HEK293 (cell line): ENCODE measurements at regions not wholly inside any gene's neighbourhood (a gene's known extent, or its start where the extent isn't known, plus 50 kb on each side); places are given as distances from the start of the nearest gene placed in this dataset.

ENCODE experiments used
- CTCF ChIA-PET: fragments of 350-600 bp; formaldehyde crosslinking; extraction: SDS; loops from one replicate; lab custom pipeline; 2021; ENCODE audit warnings: antibody characterized with exemption; lab: Yijun Ruan, JAX
- POLR2A ChIA-PET: fragments of 300-600 bp; formaldehyde crosslinking; extraction: SDS; loops from one replicate; lab custom pipeline; 2020; ENCODE audit warnings: antibody characterized with exemption, inconsistent platforms; lab: Yijun Ruan, JAX
- H3K27ac ChIP-seq: fragments of 200-500 bp; sonication (Bioruptor generic); 2 replicates; pipeline ENCODE4 v1.5.1; 2014; ENCODE audit warnings: low read depth, low read length, control low read depth, inconsistent platforms; ENCODE audit errors: extremely low read depth
- H3K36me3 ChIP-seq, 2 experiments: fragments of 200-500 bp in 1 of 2; sonication (Bioruptor generic) in 1 of 2; 1 replicate in 1 of 2; 2 replicates in 1 of 2; pipeline ENCODE4 v1.5.1; 2014 to 2017; ENCODE audit warnings: inconsistent platforms in 2 of 2, low read length in 2 of 2; ENCODE audit not compliant: control insufficient read depth in 2 of 2, insufficient read depth in 1 of 2
- H3K4me1 ChIP-seq: fragments of 200-500 bp; sonication (Bioruptor generic); 2 replicates; pipeline ENCODE4 v1.5.1; 2014; ENCODE audit warnings: mild to moderate bottlenecking, low read length, inconsistent platforms; ENCODE audit not compliant: control insufficient read depth, insufficient read depth
- H3K4me3 ChIP-seq: 2 replicates; pipeline ENCODE4 v1.5.1; 2011; ENCODE audit warnings: low read depth, mild to moderate bottlenecking, control low read depth, low read length, moderate library complexity
- H3K9me3 ChIP-seq: fragments of 200-500 bp; sonication (Bioruptor generic); 2 replicates; pipeline ENCODE4 v1.5.1; 2014; ENCODE audit warnings: low read depth, low read length, inconsistent platforms; ENCODE audit not compliant: control insufficient read depth, insufficient read depth
- BCL11B ChIP-seq: fragments of 450-650 bp; formaldehyde crosslinking; IDR thresholded peaks from 2 replicates; pipeline ENCODE4 v1.5.1; 2016; ENCODE audit warnings: low read depth, missing biosample characterization, missing genetic modification characterization
- GFI1B ChIP-seq: fragments of 450-650 bp; formaldehyde crosslinking; IDR thresholded peaks from 2 replicates; pipeline ENCODE4 v1.5.1; 2016; ENCODE audit warnings: missing biosample characterization, missing genetic modification characterization
- GLI2 ChIP-seq: fragments of 450-650 bp; formaldehyde crosslinking; IDR thresholded peaks from 2 replicates; pipeline ENCODE4; 2017; ENCODE audit warnings: missing biosample characterization, missing genetic modification characterization, low read depth, borderline replicate concordance
- KLF16 ChIP-seq: fragments of 450-650 bp; formaldehyde crosslinking; IDR thresholded peaks from 2 replicates; pipeline ENCODE4 v1.5.1; 2017; ENCODE audit warnings: missing biosample characterization, missing genetic modification characterization
- OVOL3 ChIP-seq: fragments of 450-650 bp; formaldehyde crosslinking; IDR thresholded peaks from 2 replicates; pipeline ENCODE4 v1.5.1; 2016; ENCODE audit warnings: missing biosample characterization, missing genetic modification characterization
- SP3 ChIP-seq: fragments of 450-650 bp; formaldehyde crosslinking; IDR thresholded peaks from 2 replicates; pipeline ENCODE4 v1.5.1; 2016; ENCODE audit warnings: missing biosample characterization, missing genetic modification characterization
- ZNF112 ChIP-seq: fragments of 450-650 bp; formaldehyde crosslinking; IDR thresholded peaks from 2 replicates; pipeline ENCODE4 v1.5.0; 2017; ENCODE audit warnings: missing biosample characterization, missing genetic modification characterization
- ZNF2 ChIP-seq: fragments of 450-650 bp; formaldehyde crosslinking; IDR thresholded peaks from 2 replicates; pipeline ENCODE4 v1.5.1; 2016; ENCODE audit warnings: missing biosample characterization, missing genetic modification characterization
- ZNF23 ChIP-seq: fragments of 450-650 bp; formaldehyde crosslinking; IDR thresholded peaks from 2 replicates; pipeline ENCODE4 v1.5.1; 2016; ENCODE audit warnings: missing biosample characterization, missing genetic modification characterization, borderline replicate concordance
- ZNF529 ChIP-seq: fragments of 450-650 bp; formaldehyde crosslinking; IDR thresholded peaks from 2 replicates; pipeline ENCODE4 v1.5.1; 2017; ENCODE audit warnings: missing genetic modification characterization, missing biosample characterization; ENCODE audit not compliant: insufficient replicate concordance
- ZNF530 ChIP-seq: fragments of 450-650 bp; formaldehyde crosslinking; IDR thresholded peaks from 2 replicates; pipeline ENCODE4 v1.5.1; 2016; ENCODE audit warnings: low read depth, missing biosample characterization, missing genetic modification characterization
- ZNF558 ChIP-seq: fragments of 450-650 bp; formaldehyde crosslinking; IDR thresholded peaks from 2 replicates; pipeline ENCODE4 v1.5.1; 2016; ENCODE audit warnings: missing biosample characterization, missing genetic modification characterization
- ZNF585B ChIP-seq: fragments of 450-650 bp; formaldehyde crosslinking; IDR thresholded peaks from 2 replicates; pipeline ENCODE4 v1.5.1; 2016; ENCODE audit warnings: missing biosample characterization, missing genetic modification characterization
- ZNF596 ChIP-seq: fragments of 450-650 bp; IDR thresholded peaks from 2 replicates; pipeline ENCODE4 v1.5.0; 2018; ENCODE audit warnings: missing biosample characterization, mild to moderate bottlenecking, missing genetic modification characterization, moderate library complexity
- ZNF610 ChIP-seq: fragments of 450-650 bp; formaldehyde crosslinking; IDR thresholded peaks from 2 replicates; pipeline ENCODE4 v1.5.1; 2016; ENCODE audit warnings: missing biosample characterization, missing genetic modification characterization, borderline replicate concordance
- ZSCAN16 ChIP-seq: fragments of 450-650 bp; formaldehyde crosslinking; IDR thresholded peaks from 2 replicates; pipeline ENCODE4 v1.5.1; 2016; ENCODE audit warnings: missing biosample characterization, missing genetic modification characterization
- TF ChIP-seq, protein P1 (sequence below): fragments of 450-650 bp; formaldehyde crosslinking; IDR thresholded peaks from 2 replicates; pipeline ENCODE4 v1.5.1; 2016; ENCODE audit warnings: missing biosample characterization, missing genetic modification characterization
- TF ChIP-seq, protein P2 (sequence below): fragments of 450-650 bp; formaldehyde crosslinking; IDR thresholded peaks from 2 replicates; pipeline ENCODE4 v1.5.1; 2016; ENCODE audit warnings: missing biosample characterization, missing genetic modification characterization
- TF ChIP-seq, protein P3 (sequence below): fragments of 450-650 bp; formaldehyde crosslinking; IDR thresholded peaks from 2 replicates; pipeline ENCODE4; 2016; ENCODE audit warnings: missing biosample characterization, missing genetic modification characterization
- TF ChIP-seq, protein P4 (sequence below): fragments of 450-650 bp; formaldehyde crosslinking; IDR thresholded peaks from 2 replicates; pipeline ENCODE4 v1.5.1; 2017; ENCODE audit warnings: missing biosample characterization, missing genetic modification characterization
- TF ChIP-seq, protein P5 (sequence below): fragments of 450-650 bp; formaldehyde crosslinking; IDR thresholded peaks from 2 replicates; pipeline ENCODE4 v1.5.1; 2017; ENCODE audit warnings: missing biosample characterization, missing genetic modification characterization

DNA sequence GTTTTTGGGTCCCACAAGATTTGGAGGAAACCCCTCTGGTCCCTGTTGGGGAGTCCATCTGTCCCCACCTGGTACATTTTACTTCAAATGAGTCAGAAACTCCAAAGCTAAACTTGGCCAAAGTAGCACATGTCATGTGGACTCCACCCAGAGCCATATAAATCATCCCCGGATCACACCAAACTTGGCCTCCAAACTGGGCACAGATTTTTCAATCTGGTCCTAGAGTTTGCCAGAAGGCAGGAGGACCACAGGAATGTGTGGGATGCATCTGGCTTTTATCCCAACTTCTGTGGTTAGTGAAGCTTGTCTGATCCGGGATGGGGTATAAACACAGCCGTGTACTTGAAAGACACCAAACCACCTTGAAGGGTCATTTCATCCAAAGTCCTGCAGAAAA, 66.3 kb downstream of the MAT2B start (continued):
- TF ChIP-seq, protein P1, sequence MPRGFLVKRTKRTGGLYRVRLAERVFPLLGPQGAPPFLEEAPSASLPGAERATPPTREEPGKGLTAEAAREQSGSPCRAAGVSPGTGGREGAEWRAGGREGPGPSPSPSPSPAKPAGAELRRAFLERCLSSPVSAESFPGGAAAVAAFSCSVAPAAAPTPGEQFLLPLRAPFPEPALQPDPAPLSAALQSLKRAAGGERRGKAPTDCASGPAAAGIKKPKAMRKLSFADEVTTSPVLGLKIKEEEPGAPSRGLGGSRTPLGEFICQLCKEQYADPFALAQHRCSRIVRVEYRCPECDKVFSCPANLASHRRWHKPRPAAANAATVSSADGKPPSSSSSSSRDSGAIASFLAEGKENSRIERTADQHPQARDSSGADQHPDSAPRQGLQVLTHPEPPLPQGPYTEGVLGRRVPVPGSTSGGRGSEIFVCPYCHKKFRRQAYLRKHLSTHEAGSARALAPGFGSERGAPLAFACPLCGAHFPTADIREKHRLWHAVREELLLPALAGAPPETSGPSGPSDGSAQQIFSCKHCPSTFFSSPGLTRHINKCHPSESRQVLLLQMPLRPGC (tag by site-specific recombination) = no peak
- no peak for TF ChIP-seq ZSCAN16 (tag by site-specific recombination)
- TF ChIP-seq, protein P2, sequence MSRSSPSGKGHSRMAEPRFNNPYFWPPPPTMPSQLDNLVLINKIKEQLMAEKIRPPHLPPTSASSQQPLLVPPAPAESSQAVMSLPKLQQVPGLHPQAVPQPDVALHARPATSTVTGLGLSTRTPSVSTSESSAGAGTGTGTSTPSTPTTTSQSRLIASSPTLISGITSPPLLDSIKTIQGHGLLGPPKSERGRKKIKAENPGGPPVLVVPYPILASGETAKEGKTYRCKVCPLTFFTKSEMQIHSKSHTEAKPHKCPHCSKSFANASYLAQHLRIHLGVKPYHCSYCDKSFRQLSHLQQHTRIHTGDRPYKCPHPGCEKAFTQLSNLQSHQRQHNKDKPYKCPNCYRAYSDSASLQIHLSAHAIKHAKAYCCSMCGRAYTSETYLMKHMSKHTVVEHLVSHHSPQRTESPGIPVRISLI (tag by site-specific recombination) = no peak

DNA sequence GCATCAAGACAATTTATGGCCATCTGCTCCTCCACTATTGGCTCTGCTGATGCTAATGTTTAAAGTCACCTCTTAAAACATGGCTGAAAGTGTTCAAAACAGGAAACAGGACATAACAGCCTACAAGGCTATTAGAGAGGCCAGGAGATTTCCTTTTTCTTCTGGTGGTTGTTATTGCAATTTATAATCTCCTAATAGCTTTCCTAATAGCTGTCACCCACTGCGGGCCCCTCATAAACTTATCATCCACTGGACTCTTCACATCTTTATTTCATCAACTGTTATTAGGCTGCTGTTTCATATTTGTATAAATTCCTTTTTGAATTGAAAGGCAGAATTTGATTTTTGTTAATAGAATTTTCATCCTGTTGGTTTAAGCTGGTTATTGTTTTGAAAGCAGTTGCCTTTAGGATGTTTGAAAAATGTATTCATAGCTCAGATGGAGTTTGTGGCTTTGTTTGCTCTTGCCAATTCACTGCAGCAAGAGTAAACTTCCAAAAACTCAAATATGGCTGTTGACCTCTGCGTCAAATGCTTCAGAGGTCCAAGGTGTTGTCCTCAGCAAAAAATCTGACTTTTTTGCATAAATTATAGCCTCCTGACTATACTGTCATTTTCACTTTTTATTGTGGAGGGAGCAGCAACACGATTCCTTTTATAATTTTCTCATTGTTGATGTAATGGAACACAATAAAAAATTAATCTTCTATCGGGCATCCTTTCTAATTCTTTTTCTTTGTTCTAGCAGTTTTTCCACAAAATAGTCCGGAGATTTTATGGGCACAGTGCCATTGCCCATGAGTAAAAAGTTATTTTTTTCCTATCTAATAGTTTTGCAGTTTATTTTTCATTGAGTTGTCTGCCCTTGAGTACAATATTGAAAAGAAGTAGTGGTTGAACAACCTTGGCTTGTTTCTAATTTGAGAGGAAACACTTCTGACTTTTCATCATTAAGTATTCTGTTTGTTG, 69.3 kb downstream of the MAT2B start:
- Histone ChIP-seq H3K9me3 (no peaks in the 10 kb centered on the region), H3K36me3 (no peaks in the 10 kb centered on the region), H3K4me3 (no peak overlapping the region), H3K4me1 (no peaks in the 10 kb centered on the region), H3K27ac (no peak overlapping the region)
- TF ChIP-seq, protein P1 (tag by site-specific recombination) = no peak
- TF ChIP-seq, protein P3, sequence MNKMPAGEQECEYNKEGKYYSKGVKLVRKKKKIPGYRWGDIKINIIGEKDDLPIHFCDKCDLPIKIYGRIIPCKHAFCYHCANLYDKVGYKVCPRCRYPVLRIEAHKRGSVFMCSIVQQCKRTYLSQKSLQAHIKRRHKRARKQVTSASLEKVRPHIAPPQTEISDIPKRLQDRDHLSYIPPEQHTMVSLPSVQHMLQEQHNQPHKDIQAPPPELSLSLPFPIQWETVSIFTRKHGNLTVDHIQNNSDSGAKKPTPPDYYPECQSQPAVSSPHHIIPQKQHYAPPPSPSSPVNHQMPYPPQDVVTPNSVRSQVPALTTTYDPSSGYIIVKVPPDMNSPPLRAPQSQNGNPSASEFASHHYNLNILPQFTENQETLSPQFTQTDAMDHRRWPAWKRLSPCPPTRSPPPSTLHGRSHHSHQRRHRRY (tag by site-specific recombination) = no peak
- TF ChIP-seq OVOL3 (tag by site-specific recombination) = no peak
- TF ChIP-seq ZNF558 (tag by site-specific recombination) = no peak
- no peak for TF ChIP-seq ZNF530 (tag by site-specific recombination)
- TF ChIP-seq KLF16 (tag by site-specific recombination) = no peak
- no peak for TF ChIP-seq GLI2 (tag by site-specific recombination)
- TF ChIP-seq ZNF23 = no peak
- ChIA-PET CTCF (interaction anchor here (0.6 kb wide), 1 partner anchor 11 kb away, joined by 3 read pairs; no protein-coding TSS in a partner anchor), POLR2A (no interaction called here)

DNA sequence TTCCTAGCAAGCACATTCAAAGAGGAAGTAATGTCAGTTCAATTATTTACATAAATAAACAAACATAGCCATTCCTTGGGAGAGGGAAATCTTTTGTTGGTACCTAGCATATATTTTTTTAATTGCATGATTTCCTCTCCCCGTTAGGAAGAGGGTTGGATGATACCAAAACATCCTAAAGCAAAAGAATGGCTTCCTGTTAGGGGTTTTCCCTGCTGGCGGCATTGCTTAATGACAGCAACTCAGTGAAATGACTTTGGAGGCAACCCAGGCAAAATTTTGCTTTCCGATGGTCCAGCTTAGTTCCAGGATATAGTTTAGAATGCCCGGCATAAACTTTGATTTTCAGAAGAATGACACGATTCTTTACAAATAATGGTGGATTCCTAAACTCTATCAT, 73.2 kb downstream of the MAT2B start:
- H3K9me3 ChIP-seq = no peaks in the 10 kb centered on the region
- H3K4me3 ChIP-seq = no peak overlapping the region
- H3K4me1 ChIP-seq = no peaks in the 10 kb centered on the region
- H3K36me3 ChIP-seq = no peaks in the 10 kb centered on the region
- H3K27ac ChIP-seq = no peak overlapping the region
- CTCF ChIA-PET = interaction anchor here (2.7 kb wide), 1 partner anchor 14 kb away, joined by 6 read pairs; no protein-coding TSS in a partner anchor
- POLR2A ChIA-PET = no interaction called here
- no peak for TF ChIP-seq ZNF610 (tag by site-specific recombination)
- no peak for TF ChIP-seq ZNF529 (tag by site-specific recombination)
- TF ChIP-seq OVOL3 (tag by site-specific recombination) = no peak
- TF ChIP-seq ZNF2 = no peak
- TF ChIP-seq ZNF585B = no peak
- no peak for TF ChIP-seq ZNF596 (tag by site-specific recombination)
- no peak for TF ChIP-seq SP3
- TF ChIP-seq ZNF558 (tag by site-specific recombination) = no peak
- no peak for TF ChIP-seq BCL11B (tag by site-specific recombination)
- TF ChIP-seq, protein P4, sequence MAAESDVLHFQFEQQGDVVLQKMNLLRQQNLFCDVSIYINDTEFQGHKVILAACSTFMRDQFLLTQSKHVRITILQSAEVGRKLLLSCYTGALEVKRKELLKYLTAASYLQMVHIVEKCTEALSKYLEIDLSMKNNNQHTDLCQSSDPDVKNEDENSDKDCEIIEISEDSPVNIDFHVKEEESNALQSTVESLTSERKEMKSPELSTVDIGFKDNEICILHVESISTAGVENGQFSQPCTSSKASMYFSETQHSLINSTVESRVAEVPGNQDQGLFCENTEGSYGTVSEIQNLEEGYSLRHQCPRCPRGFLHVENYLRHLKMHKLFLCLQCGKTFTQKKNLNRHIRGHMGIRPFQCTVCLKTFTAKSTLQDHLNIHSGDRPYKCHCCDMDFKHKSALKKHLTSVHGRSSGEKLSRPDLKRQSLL (tag by site-specific recombination) = no peak
- TF ChIP-seq, protein P5, sequence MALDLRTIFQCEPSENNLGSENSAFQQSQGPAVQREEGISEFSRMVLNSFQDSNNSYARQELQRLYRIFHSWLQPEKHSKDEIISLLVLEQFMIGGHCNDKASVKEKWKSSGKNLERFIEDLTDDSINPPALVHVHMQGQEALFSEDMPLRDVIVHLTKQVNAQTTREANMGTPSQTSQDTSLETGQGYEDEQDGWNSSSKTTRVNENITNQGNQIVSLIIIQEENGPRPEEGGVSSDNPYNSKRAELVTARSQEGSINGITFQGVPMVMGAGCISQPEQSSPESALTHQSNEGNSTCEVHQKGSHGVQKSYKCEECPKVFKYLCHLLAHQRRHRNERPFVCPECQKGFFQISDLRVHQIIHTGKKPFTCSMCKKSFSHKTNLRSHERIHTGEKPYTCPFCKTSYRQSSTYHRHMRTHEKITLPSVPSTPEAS = no peak
- TF ChIP-seq GFI1B (tag by site-specific recombination) = no peak
- no peak for TF ChIP-seq ZNF112 (tag by site-specific recombination)
